ENCODE measurements at regions not wholly inside any gene's neighbourhood (a gene's known extent, or its start where the extent isn't known, plus 50 kb on each side); places are given as distances from the start of the nearest gene placed in this dataset.

GRCh38 chr17:71625330-71625729 is 495.5 kb upstream of the SOX9 start:
- TF ChIP-seq CTCF (conservative IDR thresholded peaks at IDR 0.05; ENCODE audit: low read depth, low read length) (no peak), EZH2 (IDR thresholded peaks at IDR 0.05; ENCODE audit: low read length, unreplicated experiment) (no peak)
